HUES6 (cell line): ENCODE measurements at regions not wholly inside any gene's neighbourhood (a gene's known extent, or its start where the extent isn't known, plus 50 kb on each side); places are given as distances from the start of the nearest gene placed in this dataset.
"Not testable (repeated sequence)": the region's sequence is repeated elsewhere in the genome, so short reads cannot be mapped to it uniquely, and the experiment has no call there.

Experiments used
- H3K27ac ChIP-seq: 2 replicates; pipeline ENCODE4 v1.7.0; 2013; ENCODE audit warnings: low read depth, mild to moderate bottlenecking, low read length, inconsistent platforms
- H3K27me3 ChIP-seq: 2 replicates; pipeline ENCODE4 v1.6.1; 2013; ENCODE audit warnings: low read length; ENCODE audit not compliant: control insufficient read depth, insufficient read depth
- H3K36me3 ChIP-seq: 2 replicates; pipeline ENCODE4 v1.6.1; 2013; ENCODE audit warnings: low read length; ENCODE audit not compliant: control insufficient read depth, insufficient read depth
- H3K4me1 ChIP-seq: 2 replicates; pipeline ENCODE4 v1.6.1; 2013; ENCODE audit warnings: low read length; ENCODE audit not compliant: control insufficient read depth, insufficient read depth
- H3K4me3 ChIP-seq: 2 replicates; pipeline ENCODE4 v1.5.1; 2013; ENCODE audit warnings: low read depth, low read length
- H3K9ac ChIP-seq: one replicate; pipeline ENCODE4 v1.6.1; 2013; ENCODE audit warnings: mild to moderate bottlenecking, low read length
- H3K9me3 ChIP-seq: 2 replicates; pipeline ENCODE4 v1.6.1; 2013; ENCODE audit warnings: low read depth, low read length; ENCODE audit not compliant: control insufficient read depth, insufficient read depth

DNA sequence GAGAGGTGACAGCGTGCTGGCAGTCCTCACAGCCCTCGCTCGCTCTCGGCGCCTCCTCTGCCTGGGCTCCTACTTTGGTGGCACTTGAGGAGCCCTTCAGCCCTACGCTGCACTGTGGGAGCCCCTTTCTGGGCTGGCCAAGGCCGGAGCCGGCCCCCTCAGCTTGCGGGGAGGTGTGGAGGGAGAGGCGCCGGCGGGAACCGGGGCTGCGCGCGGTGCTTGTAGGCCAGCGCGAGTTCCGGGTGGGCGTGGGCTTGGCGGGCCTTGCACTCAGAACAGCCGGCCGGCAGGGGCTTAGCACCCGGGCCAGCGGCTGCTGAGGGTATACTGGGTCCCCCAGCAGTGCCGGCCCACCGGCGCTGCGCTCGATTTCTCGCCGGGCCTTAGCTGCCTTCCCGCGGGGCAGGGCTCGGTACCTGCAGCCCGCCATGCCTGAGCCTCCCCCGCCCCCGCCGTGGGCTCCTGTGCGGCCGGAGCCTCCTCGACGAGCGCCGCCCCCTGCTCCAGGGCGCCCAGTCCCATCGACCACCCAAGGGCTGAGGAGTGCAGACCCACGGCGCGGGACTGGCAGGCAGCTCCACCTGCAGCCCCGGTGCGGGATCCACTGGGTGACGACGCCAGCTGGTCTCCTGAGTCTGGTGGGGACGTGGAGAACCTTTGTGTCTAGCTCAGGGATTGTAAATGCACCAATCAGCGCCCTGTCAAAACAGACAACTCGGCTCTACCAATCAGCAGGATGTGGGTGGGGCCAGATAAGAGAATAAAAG is 661.0 kb downstream of the ETNK1 start:
- H3K27me3 ChIP-seq, H3K4me1 ChIP-seq, H3K9ac ChIP-seq, H3K27ac ChIP-seq, H3K4me3 ChIP-seq, H3K9me3 ChIP-seq, H3K36me3 ChIP-seq: not testable (repeated sequence)

- no peaks in the 10 kb centered on the region for H3K4me1 ChIP-seq
- no peak overlapping the region for H3K27ac ChIP-seq
- H3K36me3 ChIP-seq, result no peaks in the 10 kb centered on the region
- H3K4me3 ChIP-seq, result no peak overlapping the region
- no peak overlapping the region for H3K9ac ChIP-seq
- no peaks in the 10 kb centered on the region for H3K27me3 ChIP-seq
- no peaks in the 10 kb centered on the region for H3K9me3 ChIP-seq
These were observed 658.7 kb downstream of the SOX5 start for GRCh38 chr12:23290627-23291330.

GRCh38 chr12:23303220-23303619 is 646.2 kb downstream of the SOX5 start:
- Histone ChIP-seq H3K4me1 (no peaks in the 10 kb centered on the region), H3K27me3 (no peaks in the 10 kb centered on the region), H3K4me3 (no peak overlapping the region), H3K36me3 (no peaks in the 10 kb centered on the region), H3K27ac (no peak overlapping the region), H3K9ac (no peak overlapping the region), H3K9me3 (0 out of 2 replicates have a peak, but pooled peaks cover 6% of the 10 kb centered on the region)

DNA sequence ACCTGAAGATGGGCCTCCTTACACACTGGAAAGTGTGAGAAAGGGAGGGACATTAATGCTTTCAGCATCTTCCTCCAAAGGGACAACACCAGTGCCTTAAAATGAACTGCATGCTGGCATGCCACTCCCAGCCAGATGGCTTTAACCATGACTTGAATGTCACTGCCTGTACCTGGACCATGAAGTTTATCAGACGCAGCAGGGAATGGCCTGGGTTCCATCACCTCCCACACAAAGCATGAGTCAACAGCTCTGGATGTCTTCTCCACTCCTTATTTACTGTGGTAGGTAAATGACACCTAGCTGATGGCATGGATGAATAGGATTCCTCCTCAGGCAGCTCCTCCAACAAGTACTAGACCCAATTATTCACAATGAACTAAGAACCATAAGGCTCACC is 645.6 kb downstream of the SOX5 start:
- no peaks in the 10 kb centered on the region for H3K4me1 ChIP-seq
- no peak overlapping the region for H3K27ac ChIP-seq
- H3K9ac ChIP-seq, result no peak overlapping the region
- H3K4me3 ChIP-seq, result no peak overlapping the region
- H3K36me3 ChIP-seq, result no peaks in the 10 kb centered on the region
- no peaks in the 10 kb centered on the region for H3K27me3 ChIP-seq
- peaks cover 6% of the 10 kb centered on the region; the same call in 1 of the 2 replicates for H3K9me3 ChIP-seq

- Histone ChIP-seq H3K4me1 (no peaks in the 10 kb centered on the region), H3K9me3 (no peaks in the 10 kb centered on the region), H3K9ac (no peak overlapping the region), H3K4me3 (no peak overlapping the region), H3K27ac (no peak overlapping the region), H3K27me3 (no peaks in the 10 kb centered on the region), H3K36me3 (no peaks in the 10 kb centered on the region)
These were observed 615.5 kb downstream of the SOX5 start for GRCh38 chr12:23333938-23334337.

DNA sequence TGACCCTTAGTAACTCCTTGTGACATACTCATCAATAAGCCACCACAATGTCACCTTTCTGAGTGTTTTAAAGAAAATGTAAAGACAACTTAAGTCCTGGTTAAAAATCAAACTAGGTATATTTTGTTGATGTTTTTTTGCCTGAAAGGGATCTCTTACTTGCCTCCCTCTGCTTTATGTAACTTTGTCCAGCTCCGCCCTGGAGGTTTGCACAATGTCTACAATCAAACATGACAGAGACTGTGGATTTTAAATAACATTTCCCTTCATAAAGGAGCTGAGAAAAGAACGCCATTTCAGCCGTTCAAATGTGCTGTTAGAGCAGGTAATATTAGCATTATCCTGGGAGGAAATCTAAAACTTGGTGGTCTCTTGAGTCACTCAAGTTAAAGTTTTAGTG is 613.9 kb downstream of the SOX5 start:
- no peaks in the 10 kb centered on the region for H3K27me3 ChIP-seq
- no peak overlapping the region for H3K4me3 ChIP-seq
- no peaks in the 10 kb centered on the region for H3K9me3 ChIP-seq
- 0 out of 2 replicates have a peak, but pooled peaks cover 4% of the 10 kb centered on the region for H3K4me1 ChIP-seq
- H3K36me3 ChIP-seq, result no peaks in the 10 kb centered on the region
- no peak overlapping the region for H3K27ac ChIP-seq
- H3K9ac ChIP-seq, result no peak overlapping the region

DNA sequence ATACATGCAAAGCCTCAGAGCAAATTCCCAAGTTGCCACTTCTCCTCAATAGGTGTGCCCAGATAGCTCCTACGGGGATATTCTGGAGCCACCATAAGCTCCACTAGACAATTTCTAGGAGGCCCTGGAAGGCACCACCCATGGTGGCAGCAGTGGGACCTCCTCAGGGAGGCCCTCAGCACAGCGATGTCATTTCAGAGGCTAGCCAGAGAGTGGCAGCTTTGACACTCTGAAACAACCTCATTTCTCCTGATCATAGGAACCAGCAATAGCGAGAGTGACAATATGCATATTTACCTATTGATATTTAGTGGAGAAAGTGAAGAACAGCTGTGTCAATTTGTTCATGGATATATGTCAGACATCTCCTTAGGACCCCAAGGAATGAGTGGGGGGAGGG is 612.3 kb downstream of the SOX5 start:
- no peaks in the 10 kb centered on the region for H3K27me3 ChIP-seq
- H3K4me3 ChIP-seq, result no peak overlapping the region
- H3K9me3 ChIP-seq, result no peaks in the 10 kb centered on the region
- H3K36me3 ChIP-seq, result no peaks in the 10 kb centered on the region
- no peak overlapping the region for H3K9ac ChIP-seq
- no peak overlapping the region for H3K27ac ChIP-seq
- H3K4me1 ChIP-seq, result 0 out of 2 replicates have a peak, but pooled peaks cover 4% of the 10 kb centered on the region

GRCh38 chr12:23340351-23340750 is 609.1 kb downstream of the SOX5 start:
- no peaks in the 10 kb centered on the region for H3K36me3 ChIP-seq
- H3K4me3 ChIP-seq, result no peak overlapping the region
- no peak overlapping the region for H3K27ac ChIP-seq
- no peaks in the 10 kb centered on the region for H3K27me3 ChIP-seq
- no peaks in the 10 kb centered on the region for H3K9me3 ChIP-seq
- H3K9ac ChIP-seq, result no peak overlapping the region
- H3K4me1 ChIP-seq, result 0 out of 2 replicates have a peak, but pooled peaks cover 4% of the 10 kb centered on the region

DNA sequence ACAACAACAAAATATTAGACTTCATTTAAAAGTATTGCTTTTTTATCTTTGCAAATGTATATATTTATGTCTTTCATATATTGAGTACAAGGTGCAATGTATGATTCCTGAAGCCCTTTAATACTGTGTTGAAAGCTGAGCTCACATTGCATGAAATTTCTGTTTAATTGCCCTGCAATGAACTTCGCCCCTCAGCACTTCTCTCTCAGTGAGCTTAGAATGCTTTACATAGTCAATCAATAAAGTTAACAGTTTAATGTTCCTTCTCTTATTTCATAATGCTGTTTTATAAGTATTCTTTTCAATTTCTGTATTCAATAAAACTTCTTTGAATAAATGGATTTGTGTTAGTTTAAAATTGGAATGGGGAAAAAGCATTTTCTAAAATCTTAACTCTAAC is 607.1 kb downstream of the SOX5 start:
- Histone ChIP-seq H3K4me1 (0 out of 2 replicates have a peak, but pooled peaks cover 4% of the 10 kb centered on the region), H3K27ac (no peak overlapping the region), H3K36me3 (no peaks in the 10 kb centered on the region), H3K9ac (no peak overlapping the region), H3K4me3 (no peak overlapping the region), H3K27me3 (no peaks in the 10 kb centered on the region), H3K9me3 (no peaks in the 10 kb centered on the region)

DNA sequence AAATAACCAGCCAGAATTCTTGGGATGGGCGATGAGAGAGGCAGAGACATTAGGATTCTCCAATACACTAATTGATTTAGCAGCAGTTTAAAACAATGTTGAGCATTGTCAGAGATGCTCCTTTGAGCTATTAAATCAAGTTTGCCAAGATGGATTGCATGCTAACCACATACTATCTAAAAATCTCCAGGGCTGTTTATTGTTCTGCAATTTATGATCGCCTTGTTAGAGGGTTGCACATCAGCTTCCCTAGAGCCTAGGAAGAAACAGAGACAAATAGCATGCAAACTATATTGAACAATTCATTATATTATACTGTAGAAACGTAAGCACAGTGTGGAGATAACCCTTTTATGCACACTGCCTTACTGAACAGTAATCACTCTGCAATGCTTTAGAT is 599.9 kb downstream of the SOX5 start:
- Histone ChIP-seq H3K9ac (no peak overlapping the region), H3K4me1 (peaks cover 4% of the 10 kb centered on the region), H3K36me3 (no peaks in the 10 kb centered on the region), H3K4me3 (no peak overlapping the region), H3K9me3 (no peaks in the 10 kb centered on the region), H3K27me3 (no peaks in the 10 kb centered on the region), H3K27ac (no peak overlapping the region)

DNA sequence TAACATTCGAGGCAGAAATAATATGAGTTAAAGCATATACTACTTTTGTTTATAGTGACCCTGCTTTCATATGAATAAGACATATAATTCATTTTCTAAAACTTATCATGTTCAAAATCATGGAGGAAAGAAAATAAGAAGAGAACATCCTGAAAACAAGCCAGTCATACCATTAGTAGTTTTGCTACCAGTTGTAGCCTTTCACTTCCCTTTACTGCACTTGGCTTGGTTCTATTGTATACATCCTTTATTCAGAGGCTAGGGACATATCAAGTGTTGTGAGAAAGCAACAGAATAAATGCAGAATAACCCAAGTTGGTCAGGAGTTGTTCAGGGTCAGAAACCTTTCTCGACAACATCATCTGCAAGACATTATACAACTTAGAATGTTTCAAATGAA is 598.7 kb downstream of the SOX5 start:
- H3K4me3 ChIP-seq, result no peak overlapping the region
- no peaks in the 10 kb centered on the region for H3K27me3 ChIP-seq
- H3K36me3 ChIP-seq, result no peaks in the 10 kb centered on the region
- no peak overlapping the region for H3K9ac ChIP-seq
- no peak overlapping the region for H3K27ac ChIP-seq
- no peaks in the 10 kb centered on the region for H3K9me3 ChIP-seq
- H3K4me1 ChIP-seq, result peaks cover 4% of the 10 kb centered on the region
